ENCODE measurements at regions not wholly inside any gene's neighbourhood (a gene's known extent, or its start where the extent isn't known, plus 50 kb on each side); places are given as distances from the start of the nearest gene placed in this dataset.

- TF ChIP-seq, protein P1, sequence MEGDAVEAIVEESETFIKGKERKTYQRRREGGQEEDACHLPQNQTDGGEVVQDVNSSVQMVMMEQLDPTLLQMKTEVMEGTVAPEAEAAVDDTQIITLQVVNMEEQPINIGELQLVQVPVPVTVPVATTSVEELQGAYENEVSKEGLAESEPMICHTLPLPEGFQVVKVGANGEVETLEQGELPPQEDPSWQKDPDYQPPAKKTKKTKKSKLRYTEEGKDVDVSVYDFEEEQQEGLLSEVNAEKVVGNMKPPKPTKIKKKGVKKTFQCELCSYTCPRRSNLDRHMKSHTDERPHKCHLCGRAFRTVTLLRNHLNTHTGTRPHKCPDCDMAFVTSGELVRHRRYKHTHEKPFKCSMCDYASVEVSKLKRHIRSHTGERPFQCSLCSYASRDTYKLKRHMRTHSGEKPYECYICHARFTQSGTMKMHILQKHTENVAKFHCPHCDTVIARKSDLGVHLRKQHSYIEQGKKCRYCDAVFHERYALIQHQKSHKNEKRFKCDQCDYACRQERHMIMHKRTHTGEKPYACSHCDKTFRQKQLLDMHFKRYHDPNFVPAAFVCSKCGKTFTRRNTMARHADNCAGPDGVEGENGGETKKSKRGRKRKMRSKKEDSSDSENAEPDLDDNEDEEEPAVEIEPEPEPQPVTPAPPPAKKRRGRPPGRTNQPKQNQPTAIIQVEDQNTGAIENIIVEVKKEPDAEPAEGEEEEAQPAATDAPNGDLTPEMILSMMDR (IDR thresholded peaks at IDR 0.05; ENCODE audit: poor library complexity) = no peak
- no peak for TF ChIP-seq EZH2phosphoT487 (IDR thresholded peaks at IDR 0.05; ENCODE audit: low read depth, severe bottlenecking, unreplicated experiment)
Observed at GRCh38 chr10:10860455-10860976, 157.2 kb upstream of the CELF2 start.
